Glutamatergic neuron (in vitro differentiated cells): ENCODE measurements at regions not wholly inside any gene's neighbourhood (a gene's known extent, or its start where the extent isn't known, plus 50 kb on each side); places are given as distances from the start of the nearest gene placed in this dataset.

Source experiments
- DNase-seq: peaks from one replicate; pipeline ENCODE4 v3.0.0; 2022
- H3K27ac Mint-ChIP-seq: one replicate; pipeline ENCODE4 v1.8.0; 2020; ENCODE audit warnings: mild to moderate bottlenecking, mixed read lengths, inconsistent platforms; ENCODE audit not compliant: unreplicated experiment
- H3K27me3 Mint-ChIP-seq: one replicate; pipeline ENCODE4 v1.8.0; 2020; ENCODE audit warnings: mild to moderate bottlenecking, moderate library complexity, mixed read lengths, inconsistent platforms; ENCODE audit not compliant: unreplicated experiment
- H3K36me3 Mint-ChIP-seq: one replicate; pipeline ENCODE4 v1.8.0; 2020; ENCODE audit warnings: mild to moderate bottlenecking, mixed read lengths, inconsistent platforms; ENCODE audit not compliant: unreplicated experiment
- H3K4me1 Mint-ChIP-seq: one replicate; pipeline ENCODE4 v1.8.0; 2020; ENCODE audit warnings: mild to moderate bottlenecking, low read depth, mixed read lengths, inconsistent platforms; ENCODE audit not compliant: unreplicated experiment
- H3K4me3 Mint-ChIP-seq: one replicate; pipeline ENCODE4 v1.8.0; 2020; ENCODE audit warnings: mild to moderate bottlenecking, mixed read lengths, inconsistent platforms; ENCODE audit not compliant: unreplicated experiment
- H3K9me3 Mint-ChIP-seq: one replicate; pipeline ENCODE4 v1.8.0; 2020; ENCODE audit warnings: mild to moderate bottlenecking, moderate library complexity, mixed read lengths, inconsistent platforms; ENCODE audit not compliant: unreplicated experiment
- TF ChIP-seq, protein P1 (sequence below): fragments of 200-600 bp; sonication (generic); IDR thresholded peaks from one replicate; pipeline ENCODE4 v1.5.0; 2021; ENCODE audit not compliant: partially characterized antibody, unreplicated experiment

GRCh38 chr10:109030581-109031210, 892.6 kb downstream of the XPNPEP1 start:
- Mint-ChIP-seq H3K4me1 (no peaks in the 10 kb centered on the region), H3K27me3 (no peaks in the 10 kb centered on the region), H3K27ac (no peak overlapping the region), H3K4me3 (no peak overlapping the region), H3K9me3 (no peaks in the 10 kb centered on the region), H3K36me3 (no peaks in the 10 kb centered on the region)
- TF ChIP-seq, protein P1, sequence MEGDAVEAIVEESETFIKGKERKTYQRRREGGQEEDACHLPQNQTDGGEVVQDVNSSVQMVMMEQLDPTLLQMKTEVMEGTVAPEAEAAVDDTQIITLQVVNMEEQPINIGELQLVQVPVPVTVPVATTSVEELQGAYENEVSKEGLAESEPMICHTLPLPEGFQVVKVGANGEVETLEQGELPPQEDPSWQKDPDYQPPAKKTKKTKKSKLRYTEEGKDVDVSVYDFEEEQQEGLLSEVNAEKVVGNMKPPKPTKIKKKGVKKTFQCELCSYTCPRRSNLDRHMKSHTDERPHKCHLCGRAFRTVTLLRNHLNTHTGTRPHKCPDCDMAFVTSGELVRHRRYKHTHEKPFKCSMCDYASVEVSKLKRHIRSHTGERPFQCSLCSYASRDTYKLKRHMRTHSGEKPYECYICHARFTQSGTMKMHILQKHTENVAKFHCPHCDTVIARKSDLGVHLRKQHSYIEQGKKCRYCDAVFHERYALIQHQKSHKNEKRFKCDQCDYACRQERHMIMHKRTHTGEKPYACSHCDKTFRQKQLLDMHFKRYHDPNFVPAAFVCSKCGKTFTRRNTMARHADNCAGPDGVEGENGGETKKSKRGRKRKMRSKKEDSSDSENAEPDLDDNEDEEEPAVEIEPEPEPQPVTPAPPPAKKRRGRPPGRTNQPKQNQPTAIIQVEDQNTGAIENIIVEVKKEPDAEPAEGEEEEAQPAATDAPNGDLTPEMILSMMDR, result no peak
- no peak for DNase-seq

- no peak for DNase-seq
- TF ChIP-seq, protein P1, result no peak
- H3K27ac Mint-ChIP-seq, result no peak overlapping the region
- no peaks in the 10 kb centered on the region for H3K36me3 Mint-ChIP-seq
- no peaks in the 10 kb centered on the region for H3K27me3 Mint-ChIP-seq
- no peaks in the 10 kb centered on the region for H3K4me1 Mint-ChIP-seq
- no peaks in the 10 kb centered on the region for H3K9me3 Mint-ChIP-seq
- H3K4me3 Mint-ChIP-seq, result no peak overlapping the region
Observed at GRCh38 chr10:109029870-109030269, 893.4 kb downstream of the XPNPEP1 start.

DNA sequence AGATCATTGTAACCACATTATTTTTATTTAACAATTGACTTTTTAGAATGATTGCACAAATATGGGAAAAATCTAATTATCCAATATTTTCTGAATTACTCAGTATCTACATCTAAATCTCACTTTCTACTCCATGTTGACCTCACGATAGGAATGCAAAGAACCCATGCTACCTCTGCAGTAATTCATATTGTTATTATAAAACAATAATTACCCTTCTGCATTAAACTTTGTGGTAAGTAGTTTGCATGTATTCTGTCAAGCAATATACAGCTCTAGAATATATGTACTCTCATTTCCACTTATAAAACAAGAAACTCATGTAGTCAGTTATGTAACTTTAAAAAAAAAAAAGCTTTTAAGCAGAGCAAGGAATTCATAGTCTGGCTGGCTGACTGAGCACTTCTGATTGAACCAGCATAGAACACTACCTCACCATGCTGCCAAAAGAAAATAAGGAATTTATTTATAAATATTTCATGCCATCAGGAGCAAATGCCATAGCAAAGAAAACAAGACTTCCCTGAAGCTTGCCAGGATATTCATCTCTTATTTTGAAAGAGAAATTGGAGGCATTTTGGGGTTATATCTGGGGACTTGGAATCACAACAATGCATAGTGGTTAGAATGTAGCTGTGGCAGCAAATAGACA, 895.7 kb downstream of the XPNPEP1 start:
- no peak overlapping the region for H3K4me3 Mint-ChIP-seq
- H3K36me3 Mint-ChIP-seq, result no peaks in the 10 kb centered on the region
- H3K9me3 Mint-ChIP-seq, result peaks cover 1% of the 10 kb centered on the region
- TF ChIP-seq, protein P1, result no peak
- H3K27me3 Mint-ChIP-seq, result no peaks in the 10 kb centered on the region
- no peak for DNase-seq
- no peak overlapping the region for H3K27ac Mint-ChIP-seq
- no peaks in the 10 kb centered on the region for H3K4me1 Mint-ChIP-seq

DNA sequence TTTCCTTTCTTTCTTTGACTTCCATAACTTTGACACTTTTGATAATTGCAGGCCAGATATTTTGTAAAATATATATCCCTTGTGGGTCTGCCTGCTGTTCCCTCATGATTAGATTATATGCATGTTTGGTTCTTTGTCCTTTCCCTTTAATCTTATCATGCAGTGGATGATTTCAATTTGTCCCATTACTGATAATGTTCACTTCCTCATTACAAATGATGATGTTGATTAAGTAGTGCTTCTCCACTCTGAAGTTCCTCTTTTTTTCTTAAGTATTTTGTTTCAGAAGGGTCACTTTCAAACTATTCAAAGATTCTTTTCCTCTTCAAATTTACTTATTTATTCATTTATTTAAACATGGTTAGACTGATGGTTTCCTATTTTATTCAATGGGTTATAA, 898.1 kb downstream of the XPNPEP1 start:
- Mint-ChIP-seq H3K27me3 (no peaks in the 10 kb centered on the region), H3K4me3 (no peak overlapping the region), H3K27ac (no peak overlapping the region), H3K36me3 (no peaks in the 10 kb centered on the region), H3K9me3 (peaks cover 1% of the 10 kb centered on the region), H3K4me1 (no peaks in the 10 kb centered on the region)
- DNase-seq, result no peak
- TF ChIP-seq, protein P1, result no peak

DNA sequence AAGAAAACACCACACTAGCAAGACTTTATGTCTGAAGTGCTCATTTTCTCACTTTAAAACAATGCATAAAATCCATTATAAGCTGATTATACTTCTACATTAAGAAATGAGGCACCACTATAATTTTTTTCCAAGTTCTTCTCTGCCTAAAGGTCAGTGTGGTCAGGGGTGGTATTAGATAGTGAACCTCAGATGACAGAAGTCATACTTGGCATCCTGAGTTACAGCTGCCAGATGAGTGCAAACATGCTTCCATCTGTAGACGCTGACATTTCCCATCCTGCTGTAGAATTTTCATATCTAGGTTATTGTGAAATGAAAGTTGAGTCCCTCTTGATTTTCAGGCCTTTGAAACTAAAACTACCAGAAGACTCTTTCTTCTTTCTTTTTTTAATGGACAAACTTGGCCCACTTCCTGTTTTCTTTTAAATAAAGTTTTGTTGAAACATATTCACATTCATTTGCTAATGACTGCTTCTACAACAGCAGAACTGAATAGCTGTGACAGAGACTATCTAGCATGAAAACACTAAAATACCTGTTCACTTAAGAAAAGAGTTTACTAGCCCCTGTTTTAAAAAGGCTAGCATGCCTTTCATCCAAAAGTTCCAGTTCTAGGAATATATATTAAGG, 900.8 kb downstream of the XPNPEP1 start:
- TF ChIP-seq, protein P1, result no peak
- Mint-ChIP-seq H3K9me3 (peaks cover 1% of the 10 kb centered on the region), H3K27me3 (no peaks in the 10 kb centered on the region), H3K4me3 (no peak overlapping the region), H3K27ac (no peak overlapping the region), H3K36me3 (no peaks in the 10 kb centered on the region), H3K4me1 (no peaks in the 10 kb centered on the region)
- no peak for DNase-seq
